Ishikawa (cell line): ENCODE measurements at regions not wholly inside any gene's neighbourhood (a gene's known extent, or its start where the extent isn't known, plus 50 kb on each side); places are given as distances from the start of the nearest gene placed in this dataset.

Experiments
- CEBPB ChIP-seq: IDR thresholded peaks from 2 replicates; pipeline ENCODE4 v1.6.1; 2012
- CREB1 ChIP-seq: IDR thresholded peaks from 2 replicates; pipeline ENCODE4 v1.6.1; 2012; ENCODE audit warnings: low read depth
- EGR1 ChIP-seq: IDR thresholded peaks from 2 replicates; pipeline ENCODE4 v1.6.1; 2012
- EP300 ChIP-seq: IDR thresholded peaks from 2 replicates; pipeline ENCODE4 v1.6.1; 2012; ENCODE audit warnings: borderline replicate concordance
- FOXM1 ChIP-seq: IDR thresholded peaks from 2 replicates; pipeline ENCODE4 v1.6.1; 2012; ENCODE audit warnings: low read depth, borderline replicate concordance
- MAX ChIP-seq: IDR thresholded peaks from 2 replicates; pipeline ENCODE4 v1.6.1; 2012
- NFIC ChIP-seq: IDR thresholded peaks from 2 replicates; pipeline ENCODE4 v1.6.1; 2012
- RAD21 ChIP-seq: IDR thresholded peaks from 2 replicates; pipeline ENCODE4 v1.6.1; 2012; ENCODE audit warnings: low read depth
- TAF1 ChIP-seq: IDR thresholded peaks from 2 replicates; pipeline ENCODE4 v1.6.1; 2012; ENCODE audit warnings: low read depth, mild to moderate bottlenecking
- TCF12 ChIP-seq: IDR thresholded peaks from 2 replicates; pipeline ENCODE4 v1.6.1; 2012; ENCODE audit warnings: low read depth
- TEAD4 ChIP-seq: IDR thresholded peaks from 2 replicates; pipeline ENCODE4 v1.6.1; 2012
- YY1 ChIP-seq: IDR thresholded peaks from 2 replicates; pipeline ENCODE4 v1.6.1; 2012; ENCODE audit warnings: low read depth
- ZBTB7A ChIP-seq: IDR thresholded peaks from 2 replicates; pipeline ENCODE4 v1.6.1; 2012; ENCODE audit warnings: low read depth
- TF ChIP-seq, protein P1 (sequence below): IDR thresholded peaks from 2 replicates; pipeline ENCODE4 v1.6.1; 2012; ENCODE audit warnings: low read depth, mild to moderate bottlenecking
- TF ChIP-seq, protein P2 (sequence below): IDR thresholded peaks from 2 replicates; pipeline ENCODE4 v1.6.1; 2012

DNA sequence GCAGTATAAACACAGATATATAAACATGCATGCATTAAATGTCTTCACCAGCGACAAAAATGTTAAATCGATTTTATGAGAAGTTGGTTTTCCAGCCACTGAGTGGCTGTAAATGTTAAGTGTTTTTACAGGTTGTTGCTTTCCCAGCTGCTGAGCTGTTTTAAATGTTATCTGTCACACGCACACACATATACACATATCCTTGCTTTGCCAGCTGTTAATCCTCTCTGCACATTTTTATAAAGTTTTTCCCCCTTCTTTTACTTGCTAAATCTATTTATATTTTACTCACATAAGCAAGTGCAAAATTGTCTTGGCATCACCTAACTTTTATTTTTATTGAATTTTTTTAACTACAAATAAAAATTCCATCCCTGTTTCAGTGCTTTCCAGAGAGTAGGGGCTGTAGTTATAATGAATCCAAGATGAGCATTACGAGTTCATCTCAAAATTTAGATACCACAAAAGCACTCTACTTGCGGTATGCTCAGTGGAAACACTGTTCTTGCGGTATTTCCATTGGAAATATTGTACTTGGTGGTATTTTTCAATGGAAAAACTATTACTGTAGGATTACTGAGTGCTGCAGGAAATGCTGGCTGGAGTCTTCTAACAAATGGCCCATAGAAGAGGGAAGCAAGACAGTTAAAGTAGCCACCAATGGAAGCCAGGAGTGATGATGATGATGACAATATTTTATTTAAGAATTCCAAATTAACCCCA, 124.9 kb upstream of the KCNJ16 start:
- TF ChIP-seq YY1 (no peak), RAD21 (no peak), TCF12 (no peak), TAF1 (no peak), CREB1 (no peak), EP300 (no peak), NFIC (no peak), ZBTB7A (no peak), TEAD4 (no peak), FOXM1 (no peak), MAX (no peak), EGR1 (no peak), CEBPB (no peak)
- TF ChIP-seq, protein P1, sequence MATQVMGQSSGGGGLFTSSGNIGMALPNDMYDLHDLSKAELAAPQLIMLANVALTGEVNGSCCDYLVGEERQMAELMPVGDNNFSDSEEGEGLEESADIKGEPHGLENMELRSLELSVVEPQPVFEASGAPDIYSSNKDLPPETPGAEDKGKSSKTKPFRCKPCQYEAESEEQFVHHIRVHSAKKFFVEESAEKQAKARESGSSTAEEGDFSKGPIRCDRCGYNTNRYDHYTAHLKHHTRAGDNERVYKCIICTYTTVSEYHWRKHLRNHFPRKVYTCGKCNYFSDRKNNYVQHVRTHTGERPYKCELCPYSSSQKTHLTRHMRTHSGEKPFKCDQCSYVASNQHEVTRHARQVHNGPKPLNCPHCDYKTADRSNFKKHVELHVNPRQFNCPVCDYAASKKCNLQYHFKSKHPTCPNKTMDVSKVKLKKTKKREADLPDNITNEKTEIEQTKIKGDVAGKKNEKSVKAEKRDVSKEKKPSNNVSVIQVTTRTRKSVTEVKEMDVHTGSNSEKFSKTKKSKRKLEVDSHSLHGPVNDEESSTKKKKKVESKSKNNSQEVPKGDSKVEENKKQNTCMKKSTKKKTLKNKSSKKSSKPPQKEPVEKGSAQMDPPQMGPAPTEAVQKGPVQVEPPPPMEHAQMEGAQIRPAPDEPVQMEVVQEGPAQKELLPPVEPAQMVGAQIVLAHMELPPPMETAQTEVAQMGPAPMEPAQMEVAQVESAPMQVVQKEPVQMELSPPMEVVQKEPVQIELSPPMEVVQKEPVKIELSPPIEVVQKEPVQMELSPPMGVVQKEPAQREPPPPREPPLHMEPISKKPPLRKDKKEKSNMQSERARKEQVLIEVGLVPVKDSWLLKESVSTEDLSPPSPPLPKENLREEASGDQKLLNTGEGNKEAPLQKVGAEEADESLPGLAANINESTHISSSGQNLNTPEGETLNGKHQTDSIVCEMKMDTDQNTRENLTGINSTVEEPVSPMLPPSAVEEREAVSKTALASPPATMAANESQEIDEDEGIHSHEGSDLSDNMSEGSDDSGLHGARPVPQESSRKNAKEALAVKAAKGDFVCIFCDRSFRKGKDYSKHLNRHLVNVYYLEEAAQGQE: no peak
- TF ChIP-seq, protein P2, sequence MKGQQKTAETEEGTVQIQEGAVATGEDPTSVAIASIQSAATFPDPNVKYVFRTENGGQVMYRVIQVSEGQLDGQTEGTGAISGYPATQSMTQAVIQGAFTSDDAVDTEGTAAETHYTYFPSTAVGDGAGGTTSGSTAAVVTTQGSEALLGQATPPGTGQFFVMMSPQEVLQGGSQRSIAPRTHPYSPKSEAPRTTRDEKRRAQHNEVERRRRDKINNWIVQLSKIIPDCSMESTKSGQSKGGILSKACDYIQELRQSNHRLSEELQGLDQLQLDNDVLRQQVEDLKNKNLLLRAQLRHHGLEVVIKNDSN: no peak

DNA sequence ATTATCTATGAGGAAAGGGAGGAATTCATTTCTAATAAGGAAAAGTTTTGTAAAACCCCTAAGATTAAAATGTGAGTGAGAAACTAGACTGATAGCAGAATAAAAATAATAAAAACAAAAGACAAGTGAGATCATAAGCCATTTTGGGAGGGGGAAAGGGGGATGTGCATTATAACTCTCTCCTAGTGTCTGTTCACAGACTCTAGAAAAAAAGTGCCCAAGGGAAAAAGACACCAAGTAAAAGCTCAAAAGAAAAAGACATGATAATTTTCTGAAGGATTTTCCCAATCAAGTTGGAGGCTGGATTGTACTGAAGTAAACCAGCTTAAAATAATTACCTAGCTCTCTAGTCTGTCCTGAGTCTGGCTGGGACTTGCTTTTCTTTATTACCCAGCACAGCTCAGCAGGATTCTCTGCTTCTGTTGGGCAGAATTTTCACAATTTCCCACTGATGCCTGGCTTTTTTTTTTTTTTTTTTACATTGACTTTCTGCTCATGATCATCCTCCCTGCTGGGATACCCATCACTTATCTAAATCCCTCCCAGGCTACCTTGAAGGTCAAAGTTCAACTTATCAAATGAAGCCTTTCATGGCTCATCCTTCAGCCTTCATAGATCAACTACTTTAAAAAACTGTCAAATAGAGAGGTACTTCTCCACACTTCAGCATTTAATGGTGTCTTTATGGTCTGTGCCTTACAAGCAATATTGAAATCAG, 124.2 kb upstream of the KCNJ16 start:
- TF ChIP-seq, protein P1: no peak
- TF ChIP-seq YY1 (no peak), EP300 (no peak), TAF1 (no peak), ZBTB7A (no peak), MAX (no peak), TCF12 (no peak), NFIC (no peak), CREB1 (no peak), RAD21 (no peak), EGR1 (no peak), TEAD4 (no peak), CEBPB (no peak), FOXM1 (no peak)
- TF ChIP-seq, protein P2: no peak

GRCh38 chr17:69954241-69954925, 120.6 kb upstream of the KCNJ16 start:
- TF ChIP-seq CEBPB (no peak), NFIC (no peak), ZBTB7A (no peak), CREB1 (no peak), YY1 (no peak), FOXM1 (no peak), TEAD4 (no peak), EGR1 (no peak)

DNA sequence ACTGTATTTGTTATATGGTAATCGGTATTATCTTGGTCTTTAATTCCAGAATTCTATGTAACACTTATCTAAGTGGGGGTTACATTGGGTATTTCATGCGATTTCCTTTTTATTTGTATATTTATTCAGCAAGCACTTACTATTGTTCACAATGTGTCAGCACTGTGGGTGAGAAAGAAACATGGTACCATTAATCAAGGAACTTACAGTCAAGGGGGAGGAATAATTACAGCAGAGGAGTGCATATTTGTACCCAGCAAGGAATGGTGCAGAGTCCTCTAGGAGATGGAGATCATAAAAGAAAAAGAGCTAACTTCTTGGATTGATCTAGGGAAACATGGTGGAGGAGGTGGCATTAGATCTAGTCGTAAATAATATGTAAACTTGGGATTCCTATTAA, 117.0 kb upstream of the KCNJ16 start:
- TF ChIP-seq NFIC (no peak), ZBTB7A (no peak), CREB1 (no peak), EGR1 (no peak), FOXM1 (no peak), TCF12 (no peak), EP300 (no peak), TEAD4 (no peak), TAF1 (no peak), CEBPB (no peak)
- TF ChIP-seq, protein P2: no peak
